Keratinocyte (primary cell): ENCODE measurements at regions not wholly inside any gene's neighbourhood (a gene's known extent, or its start where the extent isn't known, plus 50 kb on each side); places are given as distances from the start of the nearest gene placed in this dataset.

Experiments
- DNase-seq: peaks from one replicate; pipeline ENCODE4 v3.0.0-alpha.2; 2011; ENCODE audit warnings: low read depth, missing footprints, low spot score
- FAIRE-seq: peaks from 2 replicates; lab custom pipeline; 2011; peaks lifted over from hg19 to GRCh38; lab: Jason Lieb, UNC
- H2AFZ ChIP-seq: 2 replicates; pipeline ENCODE4 v1.6.0; 2012; ENCODE audit warnings: low read length, control low read depth, inconsistent platforms; ENCODE audit not compliant: control insufficient read depth
- H3K27ac ChIP-seq: 2 replicates; pipeline ENCODE4 v1.5.1; 2011; ENCODE audit warnings: low read length; ENCODE audit not compliant: control insufficient read depth, insufficient read depth
- H3K27me3 ChIP-seq: 3 replicates; pipeline ENCODE4 v1.6.0; 2011; ENCODE audit warnings: low read length; ENCODE audit not compliant: control insufficient read depth, insufficient read depth; ENCODE audit errors: extremely low read depth
- H3K36me3 ChIP-seq, 2 experiments: 2 replicates in 1 of 2; 3 replicates in 1 of 2; pipeline ENCODE4 v1.5.1; 2011; ENCODE audit warnings: low read length in 2 of 2, mild to moderate bottlenecking in 1 of 2; ENCODE audit not compliant: control insufficient read depth in 2 of 2, insufficient read depth in 2 of 2; ENCODE audit errors: extremely low read depth in 1 of 2
- H3K4me1 ChIP-seq: 3 replicates; pipeline ENCODE4 v1.5.1; 2011; ENCODE audit warnings: low read length; ENCODE audit not compliant: control insufficient read depth, insufficient read depth; ENCODE audit errors: extremely low read depth
- H3K4me2 ChIP-seq: 3 replicates; pipeline ENCODE4 v1.6.0; 2011; ENCODE audit warnings: low read depth, low read length; ENCODE audit not compliant: control insufficient read depth, insufficient read depth; ENCODE audit errors: extremely low read depth
- H3K4me3 ChIP-seq, 3 experiments: fragments of 200-600 bp in 1 of 3; sonication (generic) in 1 of 3; 2 replicates in 2 of 3; 3 replicates in 1 of 3; pipeline ENCODE4 v1.5.1; 2011 to 2016; ENCODE audit warnings: low read length in 3 of 3, mild to moderate bottlenecking in 3 of 3, control low read depth in 2 of 3, inconsistent platforms in 1 of 3, low read depth in 1 of 3, mixed read lengths in 1 of 3, mixed run types in 1 of 3, moderate library complexity in 1 of 3; ENCODE audit not compliant: control insufficient read depth in 2 of 3, insufficient read depth in 2 of 3; ENCODE audit errors: extremely low read depth in 1 of 3
- H3K79me2 ChIP-seq: 2 replicates; pipeline ENCODE4 v1.6.0; 2012; ENCODE audit warnings: low read length; ENCODE audit not compliant: control insufficient read depth, insufficient read depth
- H3K9ac ChIP-seq: 3 replicates; pipeline ENCODE4 v1.6.0; 2011; ENCODE audit warnings: low read length; ENCODE audit not compliant: control insufficient read depth, insufficient read depth; ENCODE audit errors: extremely low read depth
- H3K9me1 ChIP-seq: 3 replicates; pipeline ENCODE4 v1.6.0; 2011; ENCODE audit warnings: low read length; ENCODE audit not compliant: control insufficient read depth, insufficient read depth; ENCODE audit errors: extremely low read depth
- H3K9me3 ChIP-seq: 2 replicates; pipeline ENCODE4 v1.5.1; 2012; ENCODE audit warnings: low read depth, low read length; ENCODE audit not compliant: control insufficient read depth
- H4K20me1 ChIP-seq: 3 replicates; pipeline ENCODE4 v1.6.0; 2011; ENCODE audit warnings: low read length; ENCODE audit not compliant: control insufficient read depth, insufficient read depth; ENCODE audit errors: extremely low read depth
- EZH2 ChIP-seq: IDR thresholded peaks from one replicate; pipeline ENCODE4 v1.6.1; 2012; ENCODE audit warnings: inconsistent platforms, mild to moderate bottlenecking, low read length, moderate library complexity
- dilution Hi-C: fragments of 300-500 bp; cut with MboI; formaldehyde crosslinking; loops from one replicate; pipeline ENCODE4 v1.7.0; 2020; ENCODE audit warnings: low sequenced_read_pairs; ENCODE audit not compliant: extremely low pct_ligation_motif_present
- TF ChIP-seq, protein P1 (sequence below), 3 experiments: IDR thresholded peaks in 1 of 3; conservative IDR thresholded peaks in 1 of 3; optimal IDR thresholded peaks in 1 of 3; 2 replicates in 2 of 3; 3 replicates in 1 of 3; pipeline versions ENCODE3 to v1.5.1; 2011; ENCODE audit warnings: low read length in 3 of 3, mild to moderate bottlenecking in 3 of 3, moderate library complexity in 2 of 3, control low read depth in 1 of 3, inconsistent platforms in 1 of 3; ENCODE audit not compliant: insufficient read depth in 2 of 3; ENCODE audit errors: extremely low read depth in 1 of 3

DNA sequence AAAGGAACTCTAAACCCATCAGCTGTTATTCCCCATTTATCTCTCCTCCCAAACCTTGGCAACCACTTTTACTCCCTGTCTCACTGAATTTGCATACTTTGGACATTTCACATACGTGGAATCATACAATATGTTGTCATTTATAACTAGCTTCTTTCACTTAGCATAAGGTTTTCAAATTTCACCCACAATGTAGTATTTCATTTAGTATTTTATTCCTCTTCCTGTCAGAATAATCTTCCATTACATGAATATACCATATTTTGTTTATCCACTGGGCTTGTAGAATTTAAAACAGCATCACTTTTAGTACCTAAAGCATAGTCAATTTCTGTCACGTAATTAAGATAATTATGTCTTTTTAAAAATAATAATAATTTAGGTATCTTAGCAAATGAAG lies 55.5 kb upstream of the POU2F1 start:
- Histone ChIP-seq H3K4me1 (peaks cover 40% of the 10 kb centered on the region), H3K9me1 (no peaks in the 10 kb centered on the region), H3K79me2 (no peaks in the 10 kb centered on the region), H3K4me2 (no peak overlapping the region), H3K27ac (no peak overlapping the region), H2AFZ (no peak overlapping the region), H3K4me3 (no peak overlapping the region), H3K9me3 (no peaks in the 10 kb centered on the region), H3K36me3 (no peaks in the 10 kb centered on the region), H3K27me3 (no peaks in the 10 kb centered on the region), H4K20me1 (no peaks in the 10 kb centered on the region), H3K9ac (no peak overlapping the region)
- dilution Hi-C loops: no loop called here
- TF ChIP-seq, protein P1, sequence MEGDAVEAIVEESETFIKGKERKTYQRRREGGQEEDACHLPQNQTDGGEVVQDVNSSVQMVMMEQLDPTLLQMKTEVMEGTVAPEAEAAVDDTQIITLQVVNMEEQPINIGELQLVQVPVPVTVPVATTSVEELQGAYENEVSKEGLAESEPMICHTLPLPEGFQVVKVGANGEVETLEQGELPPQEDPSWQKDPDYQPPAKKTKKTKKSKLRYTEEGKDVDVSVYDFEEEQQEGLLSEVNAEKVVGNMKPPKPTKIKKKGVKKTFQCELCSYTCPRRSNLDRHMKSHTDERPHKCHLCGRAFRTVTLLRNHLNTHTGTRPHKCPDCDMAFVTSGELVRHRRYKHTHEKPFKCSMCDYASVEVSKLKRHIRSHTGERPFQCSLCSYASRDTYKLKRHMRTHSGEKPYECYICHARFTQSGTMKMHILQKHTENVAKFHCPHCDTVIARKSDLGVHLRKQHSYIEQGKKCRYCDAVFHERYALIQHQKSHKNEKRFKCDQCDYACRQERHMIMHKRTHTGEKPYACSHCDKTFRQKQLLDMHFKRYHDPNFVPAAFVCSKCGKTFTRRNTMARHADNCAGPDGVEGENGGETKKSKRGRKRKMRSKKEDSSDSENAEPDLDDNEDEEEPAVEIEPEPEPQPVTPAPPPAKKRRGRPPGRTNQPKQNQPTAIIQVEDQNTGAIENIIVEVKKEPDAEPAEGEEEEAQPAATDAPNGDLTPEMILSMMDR (optimal IDR thresholded peaks at IDR 0.05 in 1 of 3, IDR thresholded peaks at IDR 0.05 in 1 of 3, conservative IDR thresholded peaks at IDR 0.05 in 1 of 3; ENCODE audit: extremely low read depth in 1 of 3, insufficient read depth in 2 of 3, low read length in 3 of 3): no peak
- TF ChIP-seq EZH2: no peak
- FAIRE-seq: no peak
- no peak for DNase-seq

DNA sequence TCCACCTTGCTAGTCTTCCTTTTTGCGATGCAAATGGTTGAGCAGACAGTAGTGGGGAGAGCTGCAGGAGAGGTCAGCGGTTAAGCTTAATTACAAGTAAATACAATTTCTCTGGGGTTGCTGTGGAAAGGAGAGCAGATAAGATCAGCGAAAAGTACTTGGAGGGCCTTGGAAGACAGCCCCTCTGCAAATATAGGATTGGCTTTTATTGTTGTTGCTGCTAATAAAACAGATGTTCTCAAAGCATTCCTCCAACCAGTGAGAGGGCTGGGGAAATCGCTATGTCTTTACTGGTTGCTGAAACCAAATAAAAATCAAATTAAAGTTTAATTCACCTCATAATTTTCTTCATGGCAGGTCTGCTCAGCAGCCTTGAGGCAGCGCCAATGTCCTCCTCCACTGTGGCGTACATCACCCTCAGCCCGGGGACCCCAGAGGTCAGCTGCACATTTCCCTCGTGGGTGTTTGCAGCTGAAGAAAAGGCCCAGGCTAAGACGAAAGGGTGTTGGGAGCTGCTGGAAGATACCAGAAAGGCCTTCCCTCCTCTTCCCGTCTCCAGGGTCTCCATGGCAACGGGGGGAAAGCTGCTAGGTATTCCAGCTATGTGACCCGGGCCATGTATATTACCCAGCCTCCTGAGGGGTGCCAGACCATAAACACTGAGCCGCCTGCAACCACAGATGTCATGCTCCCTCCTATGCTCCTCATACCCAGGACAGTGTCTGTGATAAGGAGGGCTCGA lies 54.6 kb upstream of the POU2F1 start:
- FAIRE-seq (no peak), DNase-seq (no peak)
- Histone ChIP-seq H3K27me3 (no peaks in the 10 kb centered on the region), H3K9me3 (no peaks in the 10 kb centered on the region), H3K4me3 (no peak overlapping the region), H3K9ac (no peak overlapping the region), H3K9me1 (no peaks in the 10 kb centered on the region), H3K79me2 (no peaks in the 10 kb centered on the region), H3K36me3 (no peaks in the 10 kb centered on the region), H3K4me2 (no peak overlapping the region), H3K4me1 (peaks cover 37% of the 10 kb centered on the region), H2AFZ (no peak overlapping the region), H4K20me1 (no peaks in the 10 kb centered on the region), H3K27ac (no peak overlapping the region)
- dilution Hi-C loops: no loop called here
- TF ChIP-seq, protein P1 (optimal IDR thresholded peaks at IDR 0.05 in 1 of 3, IDR thresholded peaks at IDR 0.05 in 1 of 3, conservative IDR thresholded peaks at IDR 0.05 in 1 of 3; ENCODE audit: extremely low read depth in 1 of 3, insufficient read depth in 2 of 3, low read length in 3 of 3): no peak
- TF ChIP-seq EZH2: no peak
